HEK293T (cell line): ENCODE measurements at regions not wholly inside any gene's neighbourhood (a gene's known extent, or its start where the extent isn't known, plus 50 kb on each side); places are given as distances from the start of the nearest gene placed in this dataset.
A peak's percentile ranks its signal among the peaks of the same experiment; 100 is the strongest.

Experiments
- CTCF ChIA-PET: fragments of 350-600 bp; formaldehyde crosslinking; extraction: SDS; loops from one replicate; lab custom pipeline; 2021; ENCODE audit warnings: antibody characterized with exemption, inconsistent platforms; lab: Yijun Ruan, JAX
- POLR2A ChIA-PET: fragments of 350-600 bp; formaldehyde crosslinking; extraction: SDS; loops from one replicate; lab custom pipeline; 2020; ENCODE audit warnings: antibody characterized with exemption, inconsistent platforms; lab: Yijun Ruan, JAX
- DNase-seq: peaks from one replicate; pipeline ENCODE4 v3.0.0; 2012; ENCODE audit warnings: mixed read lengths; ENCODE audit errors: extremely low spot score
- ARNT ChIP-seq: fragments of 450-650 bp; IDR thresholded peaks from 2 replicates; pipeline ENCODE4 v1.6.1; 2017; ENCODE audit warnings: mild to moderate bottlenecking
- BHLHE40 ChIP-seq: fragments of 450-650 bp; IDR thresholded peaks from 2 replicates; pipeline ENCODE4 v1.6.1; 2016; ENCODE audit warnings: mild to moderate bottlenecking, moderate library complexity, borderline replicate concordance
- CTBP1 ChIP-seq: fragments of 450-650 bp; IDR thresholded peaks from 2 replicates; pipeline ENCODE4 v1.6.1; 2016; ENCODE audit warnings: borderline replicate concordance
- ELF4 ChIP-seq: fragments of 450-650 bp; IDR thresholded peaks from 2 replicates; pipeline ENCODE4 v1.6.1; 2017; ENCODE audit warnings: antibody characterized with exemption
- FOXA1 ChIP-seq: fragments of 450-650 bp; IDR thresholded peaks from 2 replicates; pipeline ENCODE4 v1.6.1; 2016; ENCODE audit warnings: mild to moderate bottlenecking
- FOXK2 ChIP-seq: fragments of 450-650 bp; IDR thresholded peaks from 2 replicates; pipeline ENCODE4 v1.6.1; 2016; ENCODE audit warnings: mild to moderate bottlenecking
- FOXM1 ChIP-seq: fragments of 450-650 bp; IDR thresholded peaks from 2 replicates; pipeline ENCODE4 v1.6.1; 2017; ENCODE audit warnings: mild to moderate bottlenecking, borderline replicate concordance
- HDGF ChIP-seq: fragments of 450-650 bp; IDR thresholded peaks from 2 replicates; pipeline ENCODE4 v1.6.1; 2017; ENCODE audit warnings: antibody characterized with exemption, borderline replicate concordance
- L3MBTL2 ChIP-seq: fragments of 450-650 bp; conservative IDR thresholded peaks from 2 replicates; pipeline ENCODE4 v1.6.1; 2016; ENCODE audit warnings: mild to moderate bottlenecking
- LEF1 ChIP-seq: fragments of 450-650 bp; IDR thresholded peaks from 2 replicates; pipeline ENCODE4 v1.6.1; 2017; ENCODE audit warnings: mild to moderate bottlenecking, borderline replicate concordance
- NFRKB ChIP-seq: fragments of 450-650 bp; IDR thresholded peaks from 2 replicates; pipeline ENCODE4 v1.6.1; 2016; ENCODE audit warnings: mild to moderate bottlenecking, moderate library complexity
- PKNOX1 ChIP-seq: fragments of 450-650 bp; IDR thresholded peaks from 2 replicates; pipeline ENCODE4 v1.6.1; 2016
- SP1 ChIP-seq: fragments of 450-650 bp; IDR thresholded peaks from 2 replicates; pipeline ENCODE4 v1.6.1; 2017
- SUZ12 ChIP-seq: fragments of 450-650 bp; IDR thresholded peaks from 2 replicates; pipeline ENCODE4 v1.6.1; 2016; ENCODE audit warnings: mild to moderate bottlenecking
- TARDBP ChIP-seq: fragments of 450-650 bp; IDR thresholded peaks from 2 replicates; pipeline ENCODE4 v1.6.1; 2016
- ZNF384 ChIP-seq: fragments of 450-650 bp; IDR thresholded peaks from 2 replicates; pipeline ENCODE4 v1.6.1; 2016

- no peak for DNase-seq
- ChIA-PET CTCF (no interaction called here), POLR2A (no interaction called here)
- TF ChIP-seq NFRKB (no peak), FOXA1 (no peak), CTBP1 (no peak)
These were observed 295.3 kb upstream of the UBE2E2 start for GRCh38 chr3:22907796-22908195.

GRCh38 chr3:22908989-22909507 is 294.1 kb upstream of the UBE2E2 start:
- TF ChIP-seq BHLHE40 (no peak), PKNOX1 (no peak), L3MBTL2 (no peak), SUZ12 (no peak), FOXK2 (no peak), ELF4 (no peak), SP1 (no peak), FOXA1 (no peak), CTBP1 (no peak)
- DNase-seq, result no peak
- CTCF ChIA-PET, result no interaction called here
- POLR2A ChIA-PET, result no interaction called here

- TF ChIP-seq HDGF (no peak), TARDBP (no peak), PKNOX1 (no peak), FOXK2 (no peak), NFRKB (no peak), FOXA1 (no peak), ZNF384 (no peak), FOXM1 (no peak), SP1 (no peak), SUZ12 (no peak), ARNT (no peak), CTBP1 (no peak)
- CTCF ChIA-PET, result interaction anchor here (0.5 kb wide), 1 partner anchor 829 kb away, joined by 5 read pairs; no protein-coding TSS in a partner anchor
- DNase-seq, result no peak
- POLR2A ChIA-PET, result no interaction called here
These were observed 286.2 kb upstream of the UBE2E2 start for GRCh38 chr3:22916933-22917332.

GRCh38 chr3:22920006-22920405 is 283.1 kb upstream of the UBE2E2 start:
- DNase-seq, result no peak
- ChIA-PET POLR2A (no interaction called here), CTCF (no interaction called here)
- TF ChIP-seq BHLHE40, result no peak

- ChIA-PET POLR2A (no interaction called here), CTCF (interaction anchor here (0.7 kb wide), 1 partner anchor 225 kb away, joined by 3 read pairs; no protein-coding TSS in a partner anchor)
- no peak for TF ChIP-seq CTBP1
- TF ChIP-seq PKNOX1, result 0 out of 2 replicates have a peak, but pooled peaks have one; percentile 8
- no peak for DNase-seq
These were observed 280.8 kb upstream of the UBE2E2 start for GRCh38 chr3:22922317-22922716.

- ChIA-PET POLR2A (no interaction called here), CTCF (interaction anchor here (0.7 kb wide), 1 partner anchor 80 kb away, joined by 3 read pairs; no protein-coding TSS in a partner anchor)
- DNase-seq, result no peak
- TF ChIP-seq SP1 (no peak), SUZ12 (no peak), HDGF (no peak), CTBP1 (no peak), LEF1 (no peak), L3MBTL2 (no peak), ARNT (no peak), FOXA1 (no peak), BHLHE40 (no peak), NFRKB (no peak), TARDBP (no peak), ZNF384 (no peak), ELF4 (no peak), PKNOX1 (no peak), FOXK2 (no peak), FOXM1 (no peak)
These were observed 279.4 kb upstream of the UBE2E2 start for GRCh38 chr3:22923711-22924110.
